GM12891 (cell line): ENCODE measurements at regions not wholly inside any gene's neighbourhood (a gene's known extent, or its start where the extent isn't known, plus 50 kb on each side); places are given as distances from the start of the nearest gene placed in this dataset.
"Not testable (repeated sequence)": the region's sequence is repeated elsewhere in the genome, so short reads cannot be mapped to it uniquely, and the experiment has no call there.

Source experiments
- POLR2AphosphoS5 ChIP-seq: IDR thresholded peaks from 2 replicates; pipeline ENCODE4 v1.6.1; 2011; ENCODE audit warnings: low read depth, low read length, control low read depth
- TAF1 ChIP-seq: IDR thresholded peaks from 2 replicates; pipeline ENCODE4 v1.6.1; 2011; ENCODE audit warnings: low read depth, low read length, control low read depth

DNA sequence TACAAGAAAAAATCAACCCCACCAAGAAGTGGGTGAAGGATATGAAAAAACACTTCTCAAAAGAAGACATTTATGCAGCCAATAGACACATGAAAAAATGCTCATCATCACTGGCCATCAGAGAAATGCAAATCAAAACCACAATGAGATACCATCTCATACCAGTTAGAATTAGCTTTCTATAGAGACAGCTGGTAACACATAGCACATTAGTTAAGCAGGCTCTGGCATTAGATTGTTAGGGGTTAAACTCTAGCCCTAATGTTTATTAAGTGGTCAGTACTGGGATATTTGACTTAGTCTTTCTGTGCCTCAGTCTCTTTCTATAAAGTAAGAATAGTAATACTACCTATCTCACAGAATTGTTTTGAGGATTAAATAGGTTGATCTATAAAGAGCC is 65.2 kb upstream of the TGFBR2 start:
- not testable (repeated sequence) for TF ChIP-seq TAF1, POLR2AphosphoS5
